K562 (cell line): ENCODE measurements at regions not wholly inside any gene's neighbourhood (a gene's known extent, or its start where the extent isn't known, plus 50 kb on each side); places are given as distances from the start of the nearest gene placed in this dataset.
"Not testable (repeated sequence)": the region's sequence is repeated elsewhere in the genome, so short reads cannot be mapped to it uniquely, and the experiment has no call there.

Source experiments
- ATAC-seq: fragments of 200-7000 bp; cut with Tn5 transposase; 3 replicates; pipeline ENCODE4 v1.9.1; 2020; ENCODE audit warnings: moderate library complexity
- BruUV-seq: library from RNA; stranded (reverse); fragments of 400-500 nt; replicated peaks from 2 replicates; lab custom pipeline; 2021; lab: Mats Ljungman, UMichigan
- CTCF ChIA-PET: fragments of 300-600 bp; formaldehyde crosslinking; extraction: SDS; loops from one replicate; lab custom pipeline; 2021; ENCODE audit warnings: low intra/inter-chr PET ratio; lab: Yijun Ruan, JAX
- POLR2A ChIA-PET: fragments of 300-600, 350-650 bp; sonication (Branson Sonifier 250); formaldehyde crosslinking; extraction: SDS; loops from one replicate; lab custom pipeline; 2021; ENCODE audit warnings: antibody characterized with exemption, inconsistent platforms; lab: Yijun Ruan, JAX
- DNase-seq, 4 experiments: peaks; one replicate each; pipeline versions ENCODE4 v3.0.0 to v3.0.0-alpha.2; 2011 to 2018; ENCODE audit warnings: low spot score in 3 of 4, mixed read lengths in 3 of 4; ENCODE audit errors: extremely low read depth in 1 of 4
- FAIRE-seq: peaks from 2 replicates; lab custom pipeline; 2011; peaks lifted over from hg19 to GRCh38; lab: Jason Lieb, UNC
- H2AFZ ChIP-seq: 2 replicates; pipeline ENCODE4 v1.6.0; 2011; ENCODE audit warnings: low read depth, low read length, control low read depth, inconsistent platforms
- H3K27ac ChIP-seq: fragments of 200-600 bp; 3 replicates; pipeline ENCODE4 v1.8.0; 2011; ENCODE audit warnings: low read depth, mild to moderate bottlenecking, control low read depth, inconsistent platforms, low read length, moderate library complexity, mixed read lengths; ENCODE audit errors: extremely low read depth
- H3K27me3 ChIP-seq, 2 experiments: fragments of 300-600 bp in 1 of 2; 2 replicates in 1 of 2; 3 replicates in 1 of 2; pipeline versions ENCODE4 v1.6.0 to v1.8.0; 2011; ENCODE audit warnings: inconsistent platforms in 2 of 2, low read length in 2 of 2, mild to moderate bottlenecking in 1 of 2, mixed read lengths in 1 of 2, moderate library complexity in 1 of 2; ENCODE audit not compliant: control insufficient read depth in 2 of 2, insufficient read depth in 2 of 2
- H3K36me3 ChIP-seq: fragments of 300-600 bp; 3 replicates; pipeline ENCODE4 v1.8.0; 2011; ENCODE audit warnings: mild to moderate bottlenecking, low read length, inconsistent platforms; ENCODE audit not compliant: control insufficient read depth, insufficient read depth
- H3K4me1 ChIP-seq, 2 experiments: fragments of 200-600 bp in 1 of 2; replicated peaks in 1 of 2; 2 replicates in 1 of 2; 3 replicates in 1 of 2; pipeline versions ENCODE4 v1.5.1 to v1.8.0; 2011; ENCODE audit warnings: inconsistent platforms in 2 of 2, low read length in 2 of 2, mild to moderate bottlenecking in 1 of 2, mixed read lengths in 1 of 2, moderate library complexity in 1 of 2; ENCODE audit not compliant: control insufficient read depth in 2 of 2, insufficient read depth in 2 of 2
- H3K4me2 ChIP-seq: 2 replicates; pipeline ENCODE4 v1.6.1; 2011; ENCODE audit warnings: low read length, control low read depth, inconsistent platforms, mixed read lengths; ENCODE audit not compliant: insufficient read depth
- H3K4me3 ChIP-seq: fragments of 200-600 bp; sonication (generic), shearing (Covaris generic); 2 replicates; pipeline ENCODE4 v1.5.1; 2016; ENCODE audit warnings: control low read depth, inconsistent platforms
- H3K79me2 ChIP-seq: fragments of 200-600 bp; 3 replicates; pipeline ENCODE4 v1.8.0; 2011; ENCODE audit warnings: low read length, inconsistent platforms; ENCODE audit not compliant: control insufficient read depth, insufficient read depth
- H3K9ac ChIP-seq, 2 experiments: 2 replicates each; pipeline versions ENCODE4 v1.6.0 to v1.6.1; 2011; ENCODE audit warnings: low read depth in 2 of 2, low read length in 2 of 2, control low read depth in 1 of 2, inconsistent platforms in 1 of 2, mild to moderate bottlenecking in 1 of 2, mixed read lengths in 1 of 2; ENCODE audit not compliant: insufficient read depth in 1 of 2
- H3K9me1 ChIP-seq: one replicate; pipeline ENCODE4 v1.6.0; 2011; ENCODE audit warnings: inconsistent platforms, mild to moderate bottlenecking, low read length, moderate library complexity; ENCODE audit not compliant: control insufficient read depth, insufficient read depth
- H3K9me3 ChIP-seq: replicated peaks from 2 replicates; pipeline ENCODE4 v1.5.1; 2011; ENCODE audit warnings: low read depth, low read length, inconsistent platforms; ENCODE audit not compliant: control insufficient read depth, insufficient read depth
- H4K20me1 ChIP-seq: replicated peaks from 2 replicates; pipeline ENCODE4 v1.6.1; 2011; ENCODE audit warnings: low read length, inconsistent platforms, mixed read lengths; ENCODE audit not compliant: control insufficient read depth, insufficient read depth
- ATF6 ChIP-seq: sonication (generic); formaldehyde crosslinking; IDR thresholded peaks from 2 replicates; pipeline ENCODE4 v1.4.0; 2020; ENCODE audit warnings: mild to moderate bottlenecking, missing genetic modification reagents
- ZNF384 ChIP-seq: IDR thresholded peaks from 2 replicates; pipeline ENCODE4 v1.6.1; 2012; ENCODE audit warnings: low read depth, low read length, improper control_type of control experiment
- WGBS: fragments of 100-300 bp; shearing (Covaris generic); methylation state at CpG from one replicate; pipeline ENCODE4 v1.1.6; 2016; ENCODE audit warnings: low coverage, mixed read lengths; ENCODE audit not compliant: insufficient coverage; ENCODE audit errors: missing lambda C conversion rate; 5-methylcytosine and 5-hydroxymethylcytosine counted together
- in situ Hi-C: fragments of 300-500 bp; cut with MboI; formaldehyde crosslinking; loops from 4 replicates; pipeline ENCODE4 v1.15.0; 2018; ENCODE audit warnings: inconsistent platforms, mixed read lengths
- intact Hi-C: fragments of 100-400 bp; cut with micrococcal nuclease; formaldehyde crosslinking; loops from 2 replicates; pipeline ENCODE4 v1.14.2; 2022

- no peak for TF ChIP-seq ZNF384
- no peak for TF ChIP-seq ATF6 (CRISPR knock-in tag)
Observed at GRCh38 chrX:126670258-126670657, 117.6 kb upstream of the DCAF12L1 start (continued).

- H3K27ac ChIP-seq, POLR2A ChIA-PET, H2AFZ ChIP-seq, DNase-seq, H3K9me1 ChIP-seq, in situ Hi-C loops, ATAC-seq, H3K4me2 ChIP-seq, H4K20me1 ChIP-seq, H3K36me3 ChIP-seq, H3K4me1 ChIP-seq, intact Hi-C loops, CTCF ChIA-PET, H3K9ac ChIP-seq, BruUV-seq, H3K27me3 ChIP-seq, FAIRE-seq, H3K9me3 ChIP-seq, H3K79me2 ChIP-seq, H3K4me3 ChIP-seq: not testable (repeated sequence)
- WGBS = 2% methylated on average over 13 of the region's 22 CpGs
Observed at GRCh38 chrX:126673366-126673765, 120.8 kb upstream of the DCAF12L1 start.

- H3K9ac ChIP-seq, BruUV-seq, H3K27me3 ChIP-seq, H3K9me3 ChIP-seq, H3K79me2 ChIP-seq, H3K4me1 ChIP-seq, CTCF ChIA-PET, DNase-seq, FAIRE-seq, H3K36me3 ChIP-seq, H3K4me3 ChIP-seq, H2AFZ ChIP-seq, ATAC-seq, H3K9me1 ChIP-seq, H4K20me1 ChIP-seq, H3K27ac ChIP-seq, in situ Hi-C loops, intact Hi-C loops, H3K4me2 ChIP-seq, POLR2A ChIA-PET: not testable (repeated sequence)
- 0% methylated on average over 2 of the region's 56 CpGs for WGBS
Observed at GRCh38 chrX:126673816-126674491, 121.3 kb upstream of the DCAF12L1 start.
